Bone marrow (tissue), 2 donors: ENCODE measurements at regions not wholly inside any gene's neighbourhood (a gene's known extent, or its start where the extent isn't known, plus 50 kb on each side); places are given as distances from the start of the nearest gene placed in this dataset.
A peak's percentile ranks its signal among the peaks of the same experiment; 100 is the strongest.
"Not testable (repeated sequence)": the region's sequence is repeated elsewhere in the genome, so short reads cannot be mapped to it uniquely, and the experiment has no call there.

Experiments used
- DNase-seq, 2 donors: peaks; one replicate each; lab custom pipeline; 2025; lab: John Stamatoyannopoulos, UW

- DNase-seq = no peak
These were observed 177.1 kb downstream of the RNF144A start for GRCh38 chr2:7094231-7094741.

- DNase-seq = no peak
These were observed 179.6 kb downstream of the RNF144A start for GRCh38 chr2:7096726-7097352.

GRCh38 chr2:7097353-7097895 is 180.2 kb downstream of the RNF144A start:
- peak; percentile 34 to 50 for DNase-seq

GRCh38 chr2:7098816-7099215 is 181.6 kb downstream of the RNF144A start:
- no peak for DNase-seq

- DNase-seq = not testable (repeated sequence)
These were observed 182.5 kb downstream of the RNF144A start for GRCh38 chr2:7099687-7100086.

GRCh38 chr2:7102826-7103225 is 185.6 kb downstream of the RNF144A start:
- no peak for DNase-seq

- no peak for DNase-seq
These were observed 191.8 kb downstream of the RNF144A start for GRCh38 chr2:7108792-7109532.

GRCh38 chr2:7109533-7109885 is 192.3 kb downstream of the RNF144A start:
- no peak for DNase-seq

GRCh38 chr2:7111626-7112025 is 194.4 kb downstream of the RNF144A start:
- DNase-seq = no peak

- DNase-seq = no peak
These were observed 198.2 kb downstream of the RNF144A start for GRCh38 chr2:7115364-7115763.

- DNase-seq = no peak
These were observed 198.7 kb downstream of the RNF144A start for GRCh38 chr2:7115906-7116305.

- DNase-seq = no peak
These were observed 199.3 kb downstream of the RNF144A start for GRCh38 chr2:7116511-7116910.

GRCh38 chr2:7117076-7117475 is 199.9 kb downstream of the RNF144A start:
- DNase-seq = no peak

GRCh38 chr2:7118606-7119131 is 201.5 kb downstream of the RNF144A start:
- DNase-seq = no peak

- DNase-seq = peak in 1 of 2 donors; percentile 4
These were observed 202.1 kb downstream of the RNF144A start for GRCh38 chr2:7119132-7119835.

GRCh38 chr2:7121851-7122250 is 204.6 kb downstream of the RNF144A start:
- DNase-seq = no peak

GRCh38 chr2:7127156-7127555 is 209.9 kb downstream of the RNF144A start:
- no peak for DNase-seq

- DNase-seq = no peak
These were observed 210.5 kb downstream of the RNF144A start for GRCh38 chr2:7127687-7128086.

GRCh38 chr2:7131261-7131660 is 214.0 kb downstream of the RNF144A start:
- no peak for DNase-seq

GRCh38 chr2:7132753-7133152 is 215.5 kb downstream of the RNF144A start:
- DNase-seq = no peak

- no peak for DNase-seq
These were observed 216.3 kb downstream of the RNF144A start for GRCh38 chr2:7133521-7133920.

- DNase-seq = no peak
These were observed 223.1 kb downstream of the RNF144A start for GRCh38 chr2:7140306-7140705.
